GM18861 (cell line): ENCODE measurements at regions not wholly inside any gene's neighbourhood (a gene's known extent, or its start where the extent isn't known, plus 50 kb on each side); places are given as distances from the start of the nearest gene placed in this dataset.

Source experiments
- ATAC-seq: cut with Tn5 transposase; IDR thresholded peaks from one replicate; pipeline ENCODE4 v1.9.1; 2021; ENCODE audit not compliant: unreplicated experiment

DNA sequence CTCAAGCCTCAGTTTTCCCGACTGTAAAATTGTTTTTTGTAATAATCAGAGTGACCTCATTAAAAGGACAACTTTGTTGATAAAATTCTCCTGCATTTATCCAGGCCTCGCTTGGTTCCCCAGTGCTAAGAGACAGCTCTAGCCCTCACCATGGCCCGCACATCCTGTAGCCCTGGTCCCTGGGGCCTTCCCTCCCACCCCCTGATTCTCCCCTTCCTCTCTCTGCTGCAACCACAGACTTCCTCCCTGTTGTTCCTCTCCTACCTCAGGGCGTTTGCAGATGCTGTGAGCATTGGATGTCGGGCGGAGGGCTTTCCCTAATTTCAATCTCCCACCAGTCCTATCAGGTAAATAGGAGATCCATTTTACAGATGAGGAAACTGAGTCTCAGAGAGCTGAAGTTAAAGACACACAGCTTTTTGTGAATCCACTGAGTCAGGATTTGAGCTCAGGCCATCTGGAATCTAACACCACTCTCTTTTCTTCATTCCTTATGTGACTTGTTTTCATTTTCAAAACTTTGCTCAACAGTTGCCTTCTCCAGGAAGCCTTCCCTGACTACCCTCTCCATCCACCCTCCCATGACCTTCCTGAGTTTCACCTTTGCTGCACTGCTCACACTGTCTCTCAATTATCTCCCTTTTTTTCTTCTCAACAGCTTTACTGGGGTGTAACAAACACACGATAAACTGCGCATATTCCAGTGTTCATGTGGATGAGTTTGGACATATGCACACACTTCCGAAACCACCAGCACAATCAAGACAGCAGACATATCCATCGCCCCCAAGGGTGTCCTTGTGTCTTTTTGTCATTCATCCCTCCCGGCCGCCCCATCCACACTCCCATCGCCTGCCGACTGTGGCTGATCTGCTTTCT, 107.1 kb downstream of the CEBPB start:
- ATAC-seq = no peak

- ATAC-seq = no peak
Measured at GRCh38 chr20:50298554-50299324, 108.1 kb downstream of the CEBPB start.

GRCh38 chr20:50299325-50299629, 108.6 kb downstream of the CEBPB start:
- no peak for ATAC-seq

- ATAC-seq = no peak
Measured at GRCh38 chr20:50301165-50301564, 110.5 kb downstream of the CEBPB start.

DNA sequence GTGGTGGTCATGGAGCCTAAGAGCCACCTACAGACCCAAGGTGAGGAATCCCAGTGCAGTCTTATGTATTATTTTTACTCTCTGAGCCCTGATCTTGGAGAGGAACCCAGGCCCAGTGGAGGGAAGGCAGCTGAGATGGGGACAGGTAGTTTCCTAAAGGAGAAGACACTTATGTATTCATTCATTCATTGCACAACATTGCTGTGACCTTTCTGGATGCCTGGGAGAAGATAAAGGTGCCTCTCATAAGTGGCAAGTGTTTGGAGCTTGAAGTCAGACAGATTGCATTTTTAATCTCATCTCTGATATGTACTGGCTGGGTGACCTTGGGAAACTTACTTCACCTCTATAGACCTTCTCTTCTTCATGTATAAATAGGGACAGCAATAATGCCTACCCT, 111.1 kb downstream of the CEBPB start:
- ATAC-seq = no peak

- ATAC-seq = no peak
Measured at GRCh38 chr20:50302341-50303057, 111.9 kb downstream of the CEBPB start.

DNA sequence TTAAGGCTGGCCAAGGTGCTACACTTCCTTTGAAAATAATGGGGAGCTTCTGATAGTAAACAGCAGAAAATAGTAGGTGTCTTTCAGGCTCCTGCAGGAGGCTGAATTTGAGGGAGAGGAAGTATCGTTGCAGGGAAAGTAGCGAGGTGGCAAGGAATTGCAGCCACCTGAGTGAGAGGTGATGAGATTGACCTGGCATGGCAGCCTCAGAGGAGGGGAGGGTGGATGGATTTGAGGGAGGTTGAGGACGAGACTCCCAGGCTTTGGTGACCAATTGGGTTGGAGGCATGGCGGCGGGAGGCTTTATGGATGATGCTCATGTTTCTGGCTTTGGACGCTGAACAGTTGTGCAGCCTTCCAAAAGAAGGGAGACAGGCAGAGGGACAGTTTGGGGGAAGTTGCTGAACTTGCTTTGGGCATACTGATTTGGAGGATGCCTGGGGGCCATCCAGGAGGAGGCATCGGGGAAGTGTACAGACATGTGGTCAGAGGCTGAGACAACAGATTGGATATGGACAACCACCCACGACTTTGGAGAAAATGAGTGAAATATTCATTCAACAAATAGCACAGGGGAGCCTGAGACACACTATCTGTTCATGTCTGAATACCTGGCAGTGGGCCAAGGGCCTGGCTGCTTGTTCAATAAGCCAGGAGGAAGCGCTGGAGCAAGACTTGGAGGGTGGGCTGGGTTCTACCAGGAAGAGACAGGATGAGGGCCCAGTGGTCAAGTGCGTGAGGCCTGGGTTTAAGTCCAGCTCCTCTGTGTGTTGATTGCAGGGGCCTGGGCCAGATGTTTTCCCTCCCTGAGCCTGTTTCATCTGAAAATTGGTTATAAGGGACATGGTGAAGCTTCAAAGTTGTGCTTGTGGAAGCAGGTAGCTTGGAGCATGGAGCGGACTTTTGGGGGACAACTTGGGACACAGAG, 113.2 kb downstream of the CEBPB start:
- no peak for ATAC-seq

GRCh38 chr20:50304501-50304856, 113.8 kb downstream of the CEBPB start:
- no peak for ATAC-seq

- no peak for ATAC-seq
Measured at GRCh38 chr20:50304923-50305635, 114.4 kb downstream of the CEBPB start.

DNA sequence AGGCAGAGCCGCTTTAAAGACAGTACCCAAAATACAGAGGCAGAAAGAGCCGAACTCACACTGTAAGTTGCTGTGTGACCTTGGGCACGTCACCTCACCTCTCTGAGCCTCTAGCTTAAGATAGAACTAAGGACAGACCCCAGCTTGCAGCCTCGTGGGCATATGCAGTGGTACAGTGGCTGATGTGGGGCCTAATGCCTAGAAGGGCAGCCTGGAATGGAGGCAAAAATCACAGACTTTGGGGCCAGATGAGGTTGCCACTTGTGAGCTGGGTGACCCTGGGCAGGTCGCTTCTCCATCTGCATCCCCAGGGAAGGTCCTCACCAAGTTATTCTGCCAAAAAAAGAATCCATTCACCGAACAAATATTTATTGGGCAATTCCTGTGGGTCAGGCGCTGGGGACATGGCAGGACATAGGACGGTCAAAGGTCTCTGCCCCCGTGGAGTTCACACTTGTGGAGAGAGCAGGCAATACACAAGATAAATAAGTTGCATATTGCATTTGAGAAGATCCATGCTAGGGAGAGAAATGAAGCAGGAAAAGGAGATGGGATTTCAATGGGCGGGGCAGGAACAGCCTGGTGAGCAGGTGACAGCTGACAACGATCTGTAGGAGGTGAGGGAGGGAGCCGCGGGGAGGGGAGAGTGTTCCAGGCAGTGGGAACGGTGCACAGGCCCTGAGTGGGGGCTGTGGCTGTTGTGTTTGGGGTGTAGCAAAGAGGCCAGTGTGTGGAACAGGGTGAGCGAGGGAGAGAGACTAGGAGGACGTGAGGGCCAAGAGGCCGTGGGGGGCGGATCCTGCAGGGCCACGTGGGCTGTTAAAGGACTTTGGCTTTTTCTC, 115.2 kb downstream of the CEBPB start:
- no peak for ATAC-seq

DNA sequence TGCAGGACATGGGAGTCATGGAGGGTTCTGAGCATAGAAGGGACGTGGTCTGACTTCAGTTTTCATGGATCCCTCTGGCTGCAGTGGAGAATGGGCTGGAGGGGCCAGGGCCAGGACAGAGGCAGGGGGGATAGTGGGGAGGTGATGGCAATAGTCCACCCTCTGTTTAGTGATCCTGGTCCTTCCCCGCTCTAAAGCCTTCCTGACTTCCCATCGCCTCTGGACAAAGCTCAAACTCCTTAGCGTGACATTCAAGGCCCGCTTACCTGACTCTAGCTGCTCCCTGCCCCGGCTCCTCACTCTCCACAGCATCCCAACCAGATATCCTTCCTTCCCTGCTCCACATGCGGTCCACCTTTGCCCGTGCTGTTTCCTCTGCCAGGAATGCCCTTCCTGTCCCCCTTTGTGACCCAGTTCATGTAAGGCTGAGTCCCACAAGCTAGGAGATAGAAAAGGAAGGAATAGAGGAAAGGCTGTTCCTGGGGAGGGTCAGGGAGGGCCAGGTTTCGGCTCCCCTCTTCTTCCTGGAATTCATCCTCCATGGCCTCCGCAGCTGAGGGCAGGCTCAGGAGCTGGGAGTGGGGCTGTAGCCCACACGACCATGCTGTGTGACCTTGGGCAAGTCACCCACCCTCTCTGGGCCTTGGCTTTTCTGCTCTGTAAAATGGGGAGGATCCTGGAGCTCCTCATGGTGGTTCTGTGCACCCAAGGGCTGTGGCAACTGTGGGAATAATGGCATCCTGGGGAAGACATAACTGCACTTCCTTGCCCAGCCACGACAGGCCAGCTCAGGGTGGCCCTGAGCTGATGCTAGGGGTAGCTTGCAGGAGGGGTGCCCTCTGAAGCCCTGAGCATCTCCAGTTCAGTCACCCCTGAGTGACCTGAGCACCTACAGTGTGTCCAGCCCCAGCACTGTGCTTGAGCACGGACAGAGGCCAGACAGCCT, 116.1 kb downstream of the CEBPB start:
- ATAC-seq = no peak

DNA sequence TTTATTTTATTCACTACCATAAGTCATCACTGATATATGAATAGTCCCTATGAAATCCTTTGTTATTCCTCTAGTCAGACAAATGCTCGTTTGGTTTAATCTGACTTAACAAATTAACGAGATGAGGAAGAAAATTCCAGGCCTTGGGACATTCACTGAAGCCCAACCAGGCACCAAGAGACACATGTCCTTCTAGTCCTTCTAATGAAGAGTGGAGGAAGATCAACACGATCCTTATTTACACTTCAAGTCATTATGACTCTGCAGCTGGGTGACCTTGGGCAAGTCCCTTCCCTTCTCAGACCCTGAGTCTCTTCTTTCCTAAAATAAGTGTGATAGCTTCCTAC, 117.5 kb downstream of the CEBPB start:
- no peak for ATAC-seq

DNA sequence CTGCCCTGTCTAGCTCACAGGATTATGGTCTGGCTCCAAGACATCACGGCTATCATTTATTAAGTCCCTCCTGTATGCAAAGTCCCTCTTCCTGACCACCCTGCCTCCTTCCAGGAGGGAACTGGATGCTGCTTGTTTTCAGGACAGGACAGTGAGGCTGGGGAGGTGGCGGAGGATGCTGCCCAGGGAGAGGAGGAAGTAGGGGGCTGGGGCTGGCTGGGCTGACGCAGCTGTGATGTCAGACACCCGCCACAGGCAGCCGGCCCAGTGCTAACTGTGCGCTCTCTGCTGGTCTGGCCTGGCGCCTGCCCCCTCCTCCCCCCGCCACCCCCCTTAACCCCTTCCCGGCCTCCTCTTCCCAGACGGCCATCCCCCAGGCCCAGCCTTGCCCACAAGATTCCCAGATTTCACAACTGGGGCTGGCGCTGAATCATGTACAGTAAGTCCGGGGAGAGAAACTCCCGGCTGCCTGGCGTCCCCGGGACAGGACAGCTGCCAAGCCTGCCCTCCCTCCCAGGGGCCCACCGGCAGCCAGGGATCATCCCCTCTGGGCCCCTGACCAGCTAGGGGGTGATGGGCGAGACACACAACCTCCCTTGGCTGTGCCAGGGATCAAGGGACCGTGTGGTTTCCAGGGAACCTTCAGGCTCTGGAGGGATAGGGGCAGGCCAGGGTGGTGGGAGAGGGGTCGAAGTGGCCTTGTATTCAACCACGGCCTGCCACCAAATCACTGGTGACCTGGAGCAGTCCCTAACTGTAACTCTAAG, 118.1 kb downstream of the CEBPB start:
- ATAC-seq = no peak

DNA sequence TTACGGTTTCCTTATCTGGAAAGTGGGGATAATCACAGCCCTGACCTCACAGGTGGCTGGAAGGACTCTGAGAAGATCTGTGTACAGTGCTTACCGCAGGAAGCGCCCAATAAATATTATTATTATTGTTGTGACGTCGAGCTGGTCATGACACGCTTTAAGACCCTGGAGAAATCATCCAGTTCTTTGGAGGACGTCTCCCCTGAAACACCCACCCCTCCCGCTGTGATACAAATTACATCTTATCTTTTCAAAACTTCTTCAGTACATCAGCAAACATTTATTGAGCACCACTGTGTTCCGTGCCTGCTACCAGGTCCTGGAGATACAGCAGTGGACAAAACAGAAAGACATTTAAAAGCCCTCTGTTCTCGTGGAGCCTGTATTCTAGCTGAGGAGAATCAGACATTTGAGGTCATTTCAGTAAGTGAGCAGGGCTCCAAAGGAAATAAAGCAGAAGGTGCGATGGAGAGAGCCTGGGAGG, 118.7 kb downstream of the CEBPB start:
- no peak for ATAC-seq

DNA sequence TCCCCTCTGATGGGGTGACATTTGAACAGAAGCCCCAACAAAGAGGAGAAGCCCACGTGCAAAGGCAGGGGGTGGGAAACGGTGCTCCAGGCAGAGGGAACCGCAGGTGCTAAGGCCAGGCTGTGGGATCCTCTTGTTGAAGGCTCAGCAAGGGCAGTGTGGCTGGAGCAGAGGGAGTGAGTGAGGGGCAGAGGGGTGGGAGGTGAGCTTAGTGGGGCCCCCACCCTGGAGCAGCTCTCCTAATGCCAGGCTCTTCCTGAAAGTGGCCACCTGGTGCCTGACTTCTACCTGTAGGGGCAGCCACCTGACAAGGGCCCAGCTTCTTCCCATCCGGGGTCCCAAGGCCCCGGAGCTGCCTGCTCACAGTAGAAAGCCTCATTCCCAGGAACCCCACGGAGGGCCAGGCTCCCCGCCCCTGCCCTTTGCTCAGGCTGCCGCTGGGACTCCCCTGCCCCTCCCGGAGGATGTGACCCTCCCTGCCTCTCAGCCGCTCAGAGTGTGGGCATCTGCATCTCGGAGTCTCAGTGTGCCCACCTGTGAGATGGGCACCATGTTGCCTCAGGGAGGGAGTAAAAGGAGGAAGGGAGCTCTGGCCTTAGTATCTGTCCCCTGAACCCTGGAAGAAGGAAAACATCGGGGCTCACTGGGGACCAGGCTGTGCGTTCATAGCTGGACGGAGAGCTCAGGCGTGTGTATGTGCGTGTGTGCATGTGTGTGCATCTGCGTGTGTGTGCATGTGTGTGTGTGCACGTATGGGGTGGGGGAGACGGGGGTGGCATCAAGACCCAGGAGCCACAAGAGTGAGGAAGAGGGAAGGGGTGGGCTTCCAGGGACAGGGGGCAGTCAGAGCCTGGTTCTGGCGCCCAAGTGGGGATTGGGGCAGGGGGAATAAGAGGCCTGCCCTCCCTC, 119.4 kb downstream of the CEBPB start:
- ATAC-seq = no peak

- no peak for ATAC-seq
Measured at GRCh38 chr20:50310673-50311051, 120.0 kb downstream of the CEBPB start.
